CD8-positive, alpha-beta memory T cell (primary cell): ENCODE measurements at regions not wholly inside any gene's neighbourhood (a gene's known extent, or its start where the extent isn't known, plus 50 kb on each side); places are given as distances from the start of the nearest gene placed in this dataset.
"Not testable (repeated sequence)": the region's sequence is repeated elsewhere in the genome, so short reads cannot be mapped to it uniquely, and the experiment has no call there.

Experiments used
- CTCF ChIA-PET: fragments of 350-600 bp; sonication (Branson Sonifier 250); formaldehyde crosslinking; loops from one replicate; lab custom pipeline; 2021; ENCODE audit warnings: antibody characterized with exemption; lab: Charles Lee
- POLR2A ChIA-PET: fragments of 350-600 bp; sonication (Branson Sonifier 250); formaldehyde crosslinking; loops from one replicate; lab custom pipeline; 2021; ENCODE audit warnings: antibody characterized with exemption; lab: Charles Lee
- DNase-seq, 5 donors: peaks; one replicate each; pipeline versions ENCODE4 v3.0.0 to v3.0.0-alpha.2; 2020 to 2022; ENCODE audit warnings: mixed read lengths in 1 of 5
- H3K27ac ChIP-seq: one replicate; pipeline ENCODE4 v1.7.0; 2013; ENCODE audit warnings: low read depth, mild to moderate bottlenecking, low read length, moderate library complexity
- H3K27me3 ChIP-seq: 2 replicates; pipeline ENCODE4 v1.7.0; 2013; ENCODE audit warnings: low read length, mild to moderate bottlenecking; ENCODE audit not compliant: insufficient read depth, poor library complexity, severe bottlenecking
- H3K36me3 ChIP-seq: 2 replicates; pipeline ENCODE4 v1.7.0; 2013; ENCODE audit warnings: mild to moderate bottlenecking, low read length, moderate library complexity; ENCODE audit not compliant: insufficient read depth
- H3K4me1 ChIP-seq: 2 replicates; pipeline ENCODE4 v1.7.0; 2013; ENCODE audit warnings: mild to moderate bottlenecking, low read length, moderate library complexity; ENCODE audit not compliant: insufficient read depth
- H3K4me3 ChIP-seq: 2 replicates; pipeline ENCODE4 v1.7.0; 2013; ENCODE audit warnings: mild to moderate bottlenecking, low read length
- H3K9me3 ChIP-seq: 2 replicates; pipeline ENCODE4 v1.7.0; 2013; ENCODE audit warnings: mild to moderate bottlenecking, low read length
- H3K27ac Mint-ChIP-seq, 8 donors: one replicate each; pipeline ENCODE4 v1.8.0; 2020 to 2021; ENCODE audit warnings: mixed read lengths in 8 of 8, mild to moderate bottlenecking in 6 of 8, inconsistent platforms in 3 of 8, moderate library complexity in 3 of 8
- H3K27me3 Mint-ChIP-seq, 2 donors: one replicate each; pipeline ENCODE4 v1.8.0; 2020 to 2021; ENCODE audit warnings: mixed read lengths in 2 of 2, mild to moderate bottlenecking in 1 of 2, moderate library complexity in 1 of 2
- H3K36me3 Mint-ChIP-seq, 3 donors: one replicate each; pipeline ENCODE4 v1.8.0; 2020 to 2021; ENCODE audit warnings: mixed read lengths in 3 of 3, inconsistent platforms in 1 of 3, mild to moderate bottlenecking in 1 of 3
- H3K4me1 Mint-ChIP-seq, 3 donors: one replicate each; pipeline ENCODE4 v1.8.0; 2020 to 2021; ENCODE audit warnings: mixed read lengths in 3 of 3, inconsistent platforms in 1 of 3, mild to moderate bottlenecking in 1 of 3
- H3K4me3 Mint-ChIP-seq, 7 donors: one replicate each; pipeline ENCODE4 v1.8.0; 2020 to 2021; ENCODE audit warnings: mixed read lengths in 7 of 7, mild to moderate bottlenecking in 6 of 7, moderate library complexity in 4 of 7, inconsistent platforms in 2 of 7
- H3K9me3 Mint-ChIP-seq, 5 donors: one replicate each; pipeline ENCODE4 v1.8.0; 2020 to 2022; ENCODE audit warnings: mixed read lengths in 5 of 5, mild to moderate bottlenecking in 3 of 5, moderate library complexity in 2 of 5, inconsistent platforms in 1 of 5

- no peak overlapping the region for H3K4me3 Mint-ChIP-seq
- Histone ChIP-seq H3K27me3 (no peaks in the 10 kb centered on the region), H3K27ac (no peak overlapping the region), H3K4me1 (no peaks in the 10 kb centered on the region), H3K36me3 (no peaks in the 10 kb centered on the region), H3K4me3 (no peak overlapping the region), H3K9me3 (no peaks in the 10 kb centered on the region)
- CTCF ChIA-PET: interaction anchor here (1.5 kb wide), 1 partner anchor 32 kb away, joined by 6 read pairs; no protein-coding TSS in a partner anchor
- DNase-seq: no peak
- no peaks in the 10 kb centered on the region for H3K9me3 Mint-ChIP-seq
- peaks cover 0 to 4% of the 10 kb centered on the region in 2 donors for H3K27me3 Mint-ChIP-seq
- H3K27ac Mint-ChIP-seq: no peak overlapping the region
- H3K36me3 Mint-ChIP-seq: no peaks in the 10 kb centered on the region
- POLR2A ChIA-PET: no interaction called here
- H3K4me1 Mint-ChIP-seq: no peaks in the 10 kb centered on the region
Measured at GRCh38 chr21:23936991-23937390, 1670.3 kb downstream of the MRPL39 start.

- H3K36me3 Mint-ChIP-seq: no peaks in the 10 kb centered on the region
- peaks cover 0 to 4% of the 10 kb centered on the region in 2 donors for H3K27me3 Mint-ChIP-seq
- no peak overlapping the region for H3K4me3 ChIP-seq
- H3K9me3 Mint-ChIP-seq: no peaks in the 10 kb centered on the region
- ChIA-PET CTCF (interaction anchor here (1.5 kb wide), 1 partner anchor 32 kb away, joined by 6 read pairs; no protein-coding TSS in a partner anchor), POLR2A (no interaction called here)
- no peak overlapping the region for H3K27ac ChIP-seq
- DNase-seq: no peak
- H3K27ac Mint-ChIP-seq: no peak overlapping the region
- H3K9me3 ChIP-seq: no peaks in the 10 kb centered on the region
- H3K4me1 Mint-ChIP-seq: no peaks in the 10 kb centered on the region
- no peak overlapping the region for H3K4me3 Mint-ChIP-seq
- H3K4me1 ChIP-seq: no peaks in the 10 kb centered on the region
- H3K27me3 ChIP-seq: no peaks in the 10 kb centered on the region
- H3K36me3 ChIP-seq: no peaks in the 10 kb centered on the region
Measured at GRCh38 chr21:23936224-23936623, 1671.1 kb downstream of the MRPL39 start.

- H3K27ac Mint-ChIP-seq: no peak overlapping the region
- Histone ChIP-seq H3K4me1 (no peaks in the 10 kb centered on the region), H3K9me3 (no peaks in the 10 kb centered on the region), H3K27me3 (no peaks in the 10 kb centered on the region), H3K27ac (no peak overlapping the region), H3K36me3 (no peaks in the 10 kb centered on the region), H3K4me3 (no peak overlapping the region)
- no peak for DNase-seq
- POLR2A ChIA-PET: no interaction called here
- peaks cover 0 to 2% (median 0%) of the 10 kb centered on the region in 5 donors for H3K9me3 Mint-ChIP-seq
- no peaks in the 10 kb centered on the region for H3K4me1 Mint-ChIP-seq
- peaks cover 0 to 1% of the 10 kb centered on the region in 2 donors for H3K27me3 Mint-ChIP-seq
- no peaks in the 10 kb centered on the region for H3K36me3 Mint-ChIP-seq
- H3K4me3 Mint-ChIP-seq: no peak overlapping the region
- CTCF ChIA-PET: no interaction called here
Measured at GRCh38 chr21:23930565-23930964, 1676.7 kb downstream of the MRPL39 start.

GRCh38 chr21:23926430-23926829, 1680.9 kb downstream of the MRPL39 start:
- H3K4me1 Mint-ChIP-seq: peaks cover 10 to 11% (median 10%) of the 10 kb centered on the region in 3 donors
- H3K27ac Mint-ChIP-seq, H3K4me1 ChIP-seq, POLR2A ChIA-PET, H3K9me3 Mint-ChIP-seq, H3K9me3 ChIP-seq, H3K36me3 ChIP-seq, H3K27ac ChIP-seq, DNase-seq, CTCF ChIA-PET, H3K36me3 Mint-ChIP-seq, H3K27me3 ChIP-seq, H3K4me3 Mint-ChIP-seq, H3K4me3 ChIP-seq, H3K27me3 Mint-ChIP-seq: not testable (repeated sequence)

- peak overlapping the region in 4 of 7 donors; percentile 16 to 65 (median 40) for H3K4me3 Mint-ChIP-seq
- peaks cover 12 to 15% (median 13%) of the 10 kb centered on the region in 3 donors for H3K4me1 Mint-ChIP-seq
- no peak overlapping the region for H3K27ac ChIP-seq
- no peaks in the 10 kb centered on the region for H3K9me3 ChIP-seq
- H3K27ac Mint-ChIP-seq: peak overlapping the region in 1 of 8 donors; percentile 26
- POLR2A ChIA-PET: no interaction called here
- no peak overlapping the region for H3K4me3 ChIP-seq
- H3K36me3 Mint-ChIP-seq: no peaks in the 10 kb centered on the region
- H3K4me1 ChIP-seq: peaks cover 4% of the 10 kb centered on the region
- CTCF ChIA-PET: no interaction called here
- H3K36me3 ChIP-seq: no peaks in the 10 kb centered on the region
- no peaks in the 10 kb centered on the region for H3K27me3 ChIP-seq
- no peaks in the 10 kb centered on the region for H3K9me3 Mint-ChIP-seq
- H3K27me3 Mint-ChIP-seq: no peaks in the 10 kb centered on the region
- peak in 1 of 5 donors; percentile 5 for DNase-seq
Measured at GRCh38 chr21:23921670-23922418, 1685.4 kb downstream of the MRPL39 start.

- H3K9me3 ChIP-seq: no peaks in the 10 kb centered on the region
- POLR2A ChIA-PET: no interaction called here
- H3K4me3 Mint-ChIP-seq: no peak overlapping the region
- no peak for DNase-seq
- H3K27ac ChIP-seq: no peak overlapping the region
- no peaks in the 10 kb centered on the region for H3K36me3 ChIP-seq
- H3K4me3 ChIP-seq: no peak overlapping the region
- H3K27me3 Mint-ChIP-seq: no peaks in the 10 kb centered on the region
- no peak overlapping the region for H3K27ac Mint-ChIP-seq
- no peaks in the 10 kb centered on the region for H3K36me3 Mint-ChIP-seq
- no peaks in the 10 kb centered on the region for H3K4me1 Mint-ChIP-seq
- no peaks in the 10 kb centered on the region for H3K4me1 ChIP-seq
- no peaks in the 10 kb centered on the region for H3K27me3 ChIP-seq
- CTCF ChIA-PET: no interaction called here
- H3K9me3 Mint-ChIP-seq: peaks cover 0 to 4% (median 0%) of the 10 kb centered on the region in 5 donors
Measured at GRCh38 chr21:23900727-23901126, 1706.6 kb downstream of the MRPL39 start.

- POLR2A ChIA-PET: no interaction called here
- CTCF ChIA-PET: no interaction called here
- no peak for DNase-seq
- Histone ChIP-seq H3K27ac (no peak overlapping the region), H3K4me3 (no peak overlapping the region), H3K4me1 (no peaks in the 10 kb centered on the region), H3K27me3 (no peaks in the 10 kb centered on the region), H3K36me3 (no peaks in the 10 kb centered on the region), H3K9me3 (no peaks in the 10 kb centered on the region)
- H3K9me3 Mint-ChIP-seq: peaks cover 0 to 4% (median 0%) of the 10 kb centered on the region in 5 donors
- H3K4me1 Mint-ChIP-seq: no peaks in the 10 kb centered on the region
- H3K27ac Mint-ChIP-seq: no peak overlapping the region
- no peaks in the 10 kb centered on the region for H3K27me3 Mint-ChIP-seq
- H3K4me3 Mint-ChIP-seq: no peak overlapping the region
- H3K36me3 Mint-ChIP-seq: no peaks in the 10 kb centered on the region
Measured at GRCh38 chr21:23899561-23899960, 1707.7 kb downstream of the MRPL39 start.

- no peaks in the 10 kb centered on the region for H3K36me3 ChIP-seq
- H3K27me3 ChIP-seq: no peaks in the 10 kb centered on the region
- POLR2A ChIA-PET: no interaction called here
- Mint-ChIP-seq H3K4me1 (peaks cover 11 to 21% (median 14%) of the 10 kb centered on the region in 3 donors), H3K9me3 (no peaks in the 10 kb centered on the region), H3K36me3 (peaks cover 0 to 5% (median 0%) of the 10 kb centered on the region in 3 donors), H3K27me3 (no peaks in the 10 kb centered on the region), H3K27ac (peak overlapping the region in 1 of 8 donors; percentile 21), H3K4me3 (no peak overlapping the region)
- no peaks in the 10 kb centered on the region for H3K9me3 ChIP-seq
- no peak for DNase-seq
- H3K4me1 ChIP-seq: no peaks in the 10 kb centered on the region
- H3K4me3 ChIP-seq: no peak overlapping the region
- CTCF ChIA-PET: no interaction called here
- no peak overlapping the region for H3K27ac ChIP-seq
Measured at GRCh38 chr21:23890652-23891051, 1716.6 kb downstream of the MRPL39 start.
